ENCODE measurements at regions not wholly inside any gene's neighbourhood (a gene's known extent, or its start where the extent isn't known, plus 50 kb on each side); places are given as distances from the start of the nearest gene placed in this dataset.

- TF ChIP-seq POLR2AphosphoS5 (IDR thresholded peaks at IDR 0.05) (no peak), POLR2A (IDR thresholded peaks at IDR 0.05) (no peak), EP300 (IDR thresholded peaks at IDR 0.05) (no peak)
- TF ChIP-seq, protein P1, sequence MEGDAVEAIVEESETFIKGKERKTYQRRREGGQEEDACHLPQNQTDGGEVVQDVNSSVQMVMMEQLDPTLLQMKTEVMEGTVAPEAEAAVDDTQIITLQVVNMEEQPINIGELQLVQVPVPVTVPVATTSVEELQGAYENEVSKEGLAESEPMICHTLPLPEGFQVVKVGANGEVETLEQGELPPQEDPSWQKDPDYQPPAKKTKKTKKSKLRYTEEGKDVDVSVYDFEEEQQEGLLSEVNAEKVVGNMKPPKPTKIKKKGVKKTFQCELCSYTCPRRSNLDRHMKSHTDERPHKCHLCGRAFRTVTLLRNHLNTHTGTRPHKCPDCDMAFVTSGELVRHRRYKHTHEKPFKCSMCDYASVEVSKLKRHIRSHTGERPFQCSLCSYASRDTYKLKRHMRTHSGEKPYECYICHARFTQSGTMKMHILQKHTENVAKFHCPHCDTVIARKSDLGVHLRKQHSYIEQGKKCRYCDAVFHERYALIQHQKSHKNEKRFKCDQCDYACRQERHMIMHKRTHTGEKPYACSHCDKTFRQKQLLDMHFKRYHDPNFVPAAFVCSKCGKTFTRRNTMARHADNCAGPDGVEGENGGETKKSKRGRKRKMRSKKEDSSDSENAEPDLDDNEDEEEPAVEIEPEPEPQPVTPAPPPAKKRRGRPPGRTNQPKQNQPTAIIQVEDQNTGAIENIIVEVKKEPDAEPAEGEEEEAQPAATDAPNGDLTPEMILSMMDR (IDR thresholded peaks at IDR 0.05), result no peak
- DNase-seq (no peak), ATAC-seq (ENCODE audit: low FRiP score in 2 of 2) (no peak)
- peaks cover 0 to 11% (median 10%) of the 10 kb centered on the region in 4 donors for H3K4me1 ChIP-seq
- H3K27me3 ChIP-seq, result no peaks in the 10 kb centered on the region
- WGBS, 2 donors, result 80 to 83% methylated on average over 8 of the region's 8 CpGs
- H3K36me3 ChIP-seq, result no peaks in the 10 kb centered on the region
- no peaks in the 10 kb centered on the region for H3K9me3 ChIP-seq
- no peak overlapping the region for H3K27ac ChIP-seq
- H3K4me3 ChIP-seq, result no peak overlapping the region
Observed at GRCh38 chr7:155216475-155217272, 81.0 kb upstream of the INSIG1 start.

- no peak for DNase-seq
- TF ChIP-seq, protein P1 (IDR thresholded peaks at IDR 0.05), result no peak
- TF ChIP-seq POLR2AphosphoS5 (IDR thresholded peaks at IDR 0.05) (no peak), EP300 (IDR thresholded peaks at IDR 0.05) (no peak), POLR2A (IDR thresholded peaks at IDR 0.05) (no peak)
- H3K36me3 ChIP-seq, result no peaks in the 10 kb centered on the region
- H3K4me3 ChIP-seq, result no peak overlapping the region
- 58 to 62% methylated on average over 2 of the region's 2 CpGs for WGBS, 2 donors
- H3K9me3 ChIP-seq, result no peaks in the 10 kb centered on the region
- H3K27ac ChIP-seq, result no peak overlapping the region
- H3K27me3 ChIP-seq, result no peaks in the 10 kb centered on the region
- ATAC-seq (ENCODE audit: low FRiP score in 2 of 2), result no peak
- peaks cover 0 to 11% (median 10%) of the 10 kb centered on the region in 4 donors for H3K4me1 ChIP-seq
Observed at GRCh38 chr7:155217634-155218033, 80.0 kb upstream of the INSIG1 start.

DNA sequence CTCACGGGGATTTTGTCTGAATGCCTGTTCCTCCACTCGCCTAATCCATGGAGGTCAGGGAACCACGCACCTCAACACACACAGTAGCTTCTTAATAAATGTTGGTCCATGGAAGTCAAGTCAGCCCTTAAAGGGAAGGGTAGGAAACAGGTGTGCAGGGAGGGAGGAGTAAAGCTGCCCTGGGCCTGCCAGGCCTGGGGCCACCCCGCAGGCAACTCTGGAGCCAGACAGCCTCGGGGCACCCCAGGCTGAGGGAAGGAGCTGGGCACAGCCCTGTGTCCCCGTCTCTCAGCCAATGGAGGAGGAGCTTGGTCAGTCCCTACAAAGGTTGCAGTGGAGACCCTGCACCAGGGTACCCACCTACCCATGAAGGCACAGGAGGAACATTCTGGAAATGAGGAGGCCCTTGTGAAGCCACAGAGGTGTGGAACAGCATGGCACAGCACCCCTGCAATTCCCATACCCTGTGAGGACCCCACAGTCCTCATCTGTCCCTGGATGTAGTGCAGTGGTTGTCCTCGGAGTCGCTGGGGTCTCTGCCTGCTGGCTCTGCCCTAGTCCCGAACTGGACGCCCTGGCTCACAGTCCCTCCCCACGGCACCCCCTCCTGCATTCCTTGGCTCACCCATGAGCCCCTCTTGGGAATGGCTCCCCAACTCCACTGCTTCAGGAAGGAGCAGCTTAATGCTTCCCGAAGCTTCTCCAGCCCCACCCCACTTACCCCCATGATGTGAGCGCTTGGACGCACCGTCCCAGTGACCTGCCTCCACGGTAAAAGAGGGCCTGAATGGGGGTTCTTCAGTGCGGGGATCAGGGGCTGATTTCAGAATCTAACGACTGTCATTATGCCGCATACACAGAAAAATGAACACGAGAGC lies 79.2 kb upstream of the INSIG1 start:
- no peak for TF ChIP-seq POLR2AphosphoS5 (IDR thresholded peaks at IDR 0.05)
- TF ChIP-seq, protein P1 (IDR thresholded peaks at IDR 0.05), result no peak
- no peak for TF ChIP-seq POLR2A (IDR thresholded peaks at IDR 0.05)
- TF ChIP-seq EP300 (IDR thresholded peaks at IDR 0.05), result no peak
- no peaks in the 10 kb centered on the region for H3K27me3 ChIP-seq
- H3K4me3 ChIP-seq, result no peak overlapping the region
- WGBS, 2 donors, result 84 to 88% methylated on average over 17 to 20 of the region's 20 CpGs
- ATAC-seq (ENCODE audit: low FRiP score in 2 of 2), result no peak
- H3K4me1 ChIP-seq, result peaks cover 0 to 11% (median 10%) of the 10 kb centered on the region in 4 donors
- H3K36me3 ChIP-seq, result no peaks in the 10 kb centered on the region
- no peaks in the 10 kb centered on the region for H3K9me3 ChIP-seq
- H3K27ac ChIP-seq, result no peak overlapping the region
- DNase-seq, result no peak

DNA sequence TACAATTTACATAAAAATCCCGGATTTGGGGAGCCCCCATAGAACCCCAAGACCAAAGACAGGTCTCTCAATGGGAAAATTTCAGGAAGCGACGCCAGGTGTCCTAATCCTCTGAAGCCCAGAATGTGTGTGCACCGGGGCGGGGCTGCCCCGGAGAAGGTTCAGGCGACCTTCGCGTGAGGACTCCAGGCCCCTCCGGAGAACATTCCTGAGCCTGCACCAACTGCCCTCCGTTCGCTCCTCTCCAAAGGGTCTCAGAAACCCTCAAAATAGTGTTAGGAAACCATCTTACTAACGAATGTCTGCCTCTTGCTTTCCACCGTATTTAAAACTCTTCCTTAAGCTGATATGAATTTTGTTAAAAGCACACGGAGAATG lies 78.5 kb upstream of the INSIG1 start:
- H3K27me3 ChIP-seq, result no peaks in the 10 kb centered on the region
- H3K4me1 ChIP-seq, result peaks cover 0 to 8% (median 6%) of the 10 kb centered on the region in 4 donors
- H3K27ac ChIP-seq, result no peak overlapping the region
- H3K36me3 ChIP-seq, result no peaks in the 10 kb centered on the region
- DNase-seq (no peak), ATAC-seq (ENCODE audit: low FRiP score in 2 of 2) (no peak)
- 81 to 88% methylated on average over 8 to 15 of the region's 15 CpGs for WGBS, 2 donors
- no peak overlapping the region for H3K4me3 ChIP-seq
- H3K9me3 ChIP-seq, result no peaks in the 10 kb centered on the region
- TF ChIP-seq EP300 (IDR thresholded peaks at IDR 0.05), result no peak
- no peak for TF ChIP-seq POLR2AphosphoS5 (IDR thresholded peaks at IDR 0.05)
- no peak for TF ChIP-seq POLR2A (IDR thresholded peaks at IDR 0.05)
- TF ChIP-seq, protein P1 (IDR thresholded peaks at IDR 0.05), result no peak
